ENCODE measurements at regions not wholly inside any gene's neighbourhood (a gene's known extent, or its start where the extent isn't known, plus 50 kb on each side); places are given as distances from the start of the nearest gene placed in this dataset.

GRCh38 chr3:21297304-21297703, 453.7 kb downstream of the ZNF385D start:
- no peak overlapping the region for H3K4me2 ChIP-seq
- no peak for ATAC-seq
- no peak overlapping the region for H3K27ac ChIP-seq
- no peak overlapping the region for H3K4me3 ChIP-seq
- POLR2A ChIA-PET = no interaction called here
- H3K9me3 ChIP-seq = no peaks in the 10 kb centered on the region
- H3K4me1 ChIP-seq = no peaks in the 10 kb centered on the region
- WGBS (ENCODE audit: missing lambda C conversion rate) = 0% methylated on average over 1 of the region's 1 CpG
- DNase-seq (ENCODE audit: low read depth in 1 of 2, low spot score in 1 of 2) = no peak
- CTCF ChIA-PET = no interaction called here
- FAIRE-seq = no peak
- TF ChIP-seq FOSL2 (IDR thresholded peaks at IDR 0.05) = no peak
- no peak for TF ChIP-seq FOSL2 (CRISPR knock-in tag; IDR thresholded peaks at IDR 0.05)
- no peak for TF ChIP-seq TP53 (CRISPR knock-in tag; IDR thresholded peaks at IDR 0.05)
- no peak for TF ChIP-seq CHD2 (IDR thresholded peaks at IDR 0.05; ENCODE audit: low read length, partially characterized antibody)
- no peak for TF ChIP-seq ZSCAN20 (CRISPR knock-in tag; IDR thresholded peaks at IDR 0.05)
- TF ChIP-seq ESRRA (IDR thresholded peaks at IDR 0.05; ENCODE audit: borderline replicate concordance, low read length) = no peak
- no peak for TF ChIP-seq CBX2 (IDR thresholded peaks at IDR 0.05; ENCODE audit: borderline replicate concordance, low read depth)
- no peak for TF ChIP-seq SREBF2 (IDR thresholded peaks at IDR 0.05)
- TF ChIP-seq HOXA7 (CRISPR knock-in tag; IDR thresholded peaks at IDR 0.05) = no peak
- no peak for TF ChIP-seq RNF2 (IDR thresholded peaks at IDR 0.05; ENCODE audit: borderline replicate concordance, low read depth)
- no peak for TF ChIP-seq ATOH8 (CRISPR knock-in tag; IDR thresholded peaks at IDR 0.05; ENCODE audit: low read depth)
- TF ChIP-seq, protein P1, sequence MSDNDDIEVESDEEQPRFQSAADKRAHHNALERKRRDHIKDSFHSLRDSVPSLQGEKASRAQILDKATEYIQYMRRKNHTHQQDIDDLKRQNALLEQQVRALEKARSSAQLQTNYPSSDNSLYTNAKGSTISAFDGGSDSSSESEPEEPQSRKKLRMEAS (IDR thresholded peaks at IDR 0.05) = no peak
- TF ChIP-seq CHD4 (IDR thresholded peaks at IDR 0.05; ENCODE audit: borderline replicate concordance) = no peak
- TF ChIP-seq POLR2AphosphoS2 (conservative IDR thresholded peaks at IDR 0.05; ENCODE audit: low read length) = no peak
- no peak for TF ChIP-seq HDAC2 (IDR thresholded peaks at IDR 0.05)
- TF ChIP-seq ZNF302 (CRISPR knock-in tag; IDR thresholded peaks at IDR 0.05) = no peak
- TF ChIP-seq CTCF (IDR thresholded peaks at IDR 0.05) = no peak

GRCh38 chr3:21294768-21295167, 456.2 kb downstream of the ZNF385D start:
- no peak overlapping the region for H3K4me3 ChIP-seq
- FAIRE-seq (no peak), ATAC-seq (no peak), DNase-seq (ENCODE audit: low read depth in 1 of 2, low spot score in 1 of 2) (no peak)
- H3K4me2 ChIP-seq = no peak overlapping the region
- no peaks in the 10 kb centered on the region for H3K4me1 ChIP-seq
- H3K9me3 ChIP-seq = no peaks in the 10 kb centered on the region
- ChIA-PET CTCF (no interaction called here), POLR2A (no interaction called here)
- TF ChIP-seq ESRRA (IDR thresholded peaks at IDR 0.05; ENCODE audit: borderline replicate concordance, low read length) (no peak), HDAC2 (IDR thresholded peaks at IDR 0.05) (no peak), RARB (CRISPR knock-in tag; IDR thresholded peaks at IDR 0.05) (no peak), MYC (IDR thresholded peaks at IDR 0.05; ENCODE audit: borderline replicate concordance, low read length) (no peak), POLR2AphosphoS2 (conservative IDR thresholded peaks at IDR 0.05; ENCODE audit: low read length) (no peak), RAD21 (conservative IDR thresholded peaks at IDR 0.05 in 1 of 2, IDR thresholded peaks at IDR 0.05 in 1 of 2) (no peak)
- no peak overlapping the region for H3K27ac ChIP-seq

GRCh38 chr3:21292971-21293370, 458.0 kb downstream of the ZNF385D start:
- ChIA-PET CTCF (no interaction called here), POLR2A (no interaction called here)
- WGBS (ENCODE audit: missing lambda C conversion rate) = 2% methylated on average over 2 of the region's 2 CpGs
- Histone ChIP-seq H3K4me2 (no peak overlapping the region), H3K27ac (no peak overlapping the region), H3K4me1 (no peaks in the 10 kb centered on the region), H3K4me3 (no peak overlapping the region), H3K9me3 (no peaks in the 10 kb centered on the region)
- FAIRE-seq = no peak
- DNase-seq (ENCODE audit: low read depth in 1 of 2, low spot score in 1 of 2) = no peak
- ATAC-seq = no peak
- no peak for TF ChIP-seq SREBF2 (IDR thresholded peaks at IDR 0.05)
- TF ChIP-seq, protein P1 (IDR thresholded peaks at IDR 0.05) = no peak
- TF ChIP-seq EP300 (IDR thresholded peaks at IDR 0.05) = no peak
- TF ChIP-seq, protein P2, sequence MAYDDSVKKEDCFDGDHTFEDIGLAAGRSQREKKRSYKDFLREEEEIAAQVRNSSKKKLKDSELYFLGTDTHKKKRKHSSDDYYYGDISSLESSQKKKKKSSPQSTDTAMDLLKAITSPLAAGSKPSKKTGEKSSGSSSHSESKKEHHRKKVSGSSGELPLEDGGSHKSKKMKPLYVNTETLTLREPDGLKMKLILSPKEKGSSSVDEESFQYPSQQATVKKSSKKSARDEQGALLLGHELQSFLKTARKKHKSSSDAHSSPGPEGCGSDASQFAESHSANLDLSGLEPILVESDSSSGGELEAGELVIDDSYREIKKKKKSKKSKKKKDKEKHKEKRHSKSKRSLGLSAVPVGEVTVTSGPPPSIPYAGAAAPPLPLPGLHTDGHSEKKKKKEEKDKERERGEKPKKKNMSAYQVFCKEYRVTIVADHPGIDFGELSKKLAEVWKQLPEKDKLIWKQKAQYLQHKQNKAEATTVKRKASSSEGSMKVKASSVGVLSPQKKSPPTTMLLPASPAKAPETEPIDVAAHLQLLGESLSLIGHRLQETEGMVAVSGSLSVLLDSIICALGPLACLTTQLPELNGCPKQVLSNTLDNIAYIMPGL (CRISPR knock-in tag; IDR thresholded peaks at IDR 0.05; ENCODE audit: borderline replicate concordance) = no peak
- TF ChIP-seq SMC3 (IDR thresholded peaks at IDR 0.05) = no peak
- no peak for TF ChIP-seq EHMT2 (IDR thresholded peaks at IDR 0.05; ENCODE audit: low read depth)
- no peak for TF ChIP-seq TFCP2L1 (CRISPR knock-in tag; IDR thresholded peaks at IDR 0.05)
- TF ChIP-seq ZNF302 (CRISPR knock-in tag; IDR thresholded peaks at IDR 0.05) = no peak
- no peak for TF ChIP-seq KDM5A (IDR thresholded peaks at IDR 0.05)
- no peak for TF ChIP-seq HDAC2 (IDR thresholded peaks at IDR 0.05)
- TF ChIP-seq PHF8 (IDR thresholded peaks at IDR 0.05; ENCODE audit: borderline replicate concordance, low read depth) = no peak
- TF ChIP-seq EHF (CRISPR knock-in tag; IDR thresholded peaks at IDR 0.05) = no peak
- no peak for TF ChIP-seq RAD21 (conservative IDR thresholded peaks at IDR 0.05 in 1 of 2, IDR thresholded peaks at IDR 0.05 in 1 of 2)
- TF ChIP-seq CTCF (IDR thresholded peaks at IDR 0.05) = no peak
- no peak for TF ChIP-seq JUNB (IDR thresholded peaks at IDR 0.05)

Measured in A549 (cell line).